Retinal pigment epithelial cell (primary cell): ENCODE measurements at regions not wholly inside any gene's neighbourhood (a gene's known extent, or its start where the extent isn't known, plus 50 kb on each side); places are given as distances from the start of the nearest gene placed in this dataset.

Source experiments
- DNase-seq: peaks from one replicate; pipeline ENCODE4 v3.0.0-alpha.2; 2010; ENCODE audit warnings: low read depth
- H3K4me3 ChIP-seq: 2 replicates; pipeline ENCODE4 v1.5.1; 2011; ENCODE audit warnings: mild to moderate bottlenecking, low read length, control low read depth, moderate library complexity
- TF ChIP-seq, protein P1 (sequence below): conservative IDR thresholded peaks from 2 replicates; pipeline ENCODE4 v1.5.1; 2011; ENCODE audit warnings: low read depth, low read length, control low read depth, inconsistent platforms

DNA sequence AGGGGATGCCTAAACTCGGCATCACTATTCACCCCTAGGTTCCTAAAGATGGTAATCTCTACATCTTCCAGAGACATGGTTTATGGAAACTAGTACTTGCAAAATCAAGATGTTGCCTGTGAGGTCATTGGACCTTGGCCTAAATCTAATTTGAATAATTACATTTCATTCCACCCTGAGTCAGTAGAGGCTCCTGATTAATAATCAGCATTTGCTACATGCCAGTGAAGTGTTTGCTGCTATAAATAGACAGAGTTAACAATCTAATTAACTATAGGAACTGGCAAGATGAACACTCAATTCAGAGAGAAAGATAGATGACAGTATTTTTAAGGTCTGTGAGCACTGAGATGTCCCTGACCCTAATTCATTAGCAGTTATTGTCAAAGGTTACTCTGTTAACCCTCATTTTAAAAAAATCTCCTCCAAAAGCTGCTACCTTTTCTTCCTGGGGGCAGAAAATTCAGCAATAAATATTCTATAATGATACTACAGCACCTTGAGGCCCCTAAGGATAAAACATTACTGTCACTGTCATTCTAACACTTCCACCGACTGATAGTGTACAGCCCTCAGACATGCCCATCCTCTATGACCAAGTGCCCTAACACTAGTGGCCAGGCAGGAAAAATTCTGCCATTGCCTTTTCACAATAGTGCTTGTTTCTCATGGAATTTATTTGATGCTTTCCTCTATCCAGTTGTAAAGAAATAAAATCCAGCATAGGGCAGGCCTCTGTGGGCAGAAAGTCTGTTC, 65.7 kb upstream of the CCDC196 start:
- no peak overlapping the region for H3K4me3 ChIP-seq
- TF ChIP-seq, protein P1, sequence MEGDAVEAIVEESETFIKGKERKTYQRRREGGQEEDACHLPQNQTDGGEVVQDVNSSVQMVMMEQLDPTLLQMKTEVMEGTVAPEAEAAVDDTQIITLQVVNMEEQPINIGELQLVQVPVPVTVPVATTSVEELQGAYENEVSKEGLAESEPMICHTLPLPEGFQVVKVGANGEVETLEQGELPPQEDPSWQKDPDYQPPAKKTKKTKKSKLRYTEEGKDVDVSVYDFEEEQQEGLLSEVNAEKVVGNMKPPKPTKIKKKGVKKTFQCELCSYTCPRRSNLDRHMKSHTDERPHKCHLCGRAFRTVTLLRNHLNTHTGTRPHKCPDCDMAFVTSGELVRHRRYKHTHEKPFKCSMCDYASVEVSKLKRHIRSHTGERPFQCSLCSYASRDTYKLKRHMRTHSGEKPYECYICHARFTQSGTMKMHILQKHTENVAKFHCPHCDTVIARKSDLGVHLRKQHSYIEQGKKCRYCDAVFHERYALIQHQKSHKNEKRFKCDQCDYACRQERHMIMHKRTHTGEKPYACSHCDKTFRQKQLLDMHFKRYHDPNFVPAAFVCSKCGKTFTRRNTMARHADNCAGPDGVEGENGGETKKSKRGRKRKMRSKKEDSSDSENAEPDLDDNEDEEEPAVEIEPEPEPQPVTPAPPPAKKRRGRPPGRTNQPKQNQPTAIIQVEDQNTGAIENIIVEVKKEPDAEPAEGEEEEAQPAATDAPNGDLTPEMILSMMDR, result no peak
- DNase-seq, result no peak

DNA sequence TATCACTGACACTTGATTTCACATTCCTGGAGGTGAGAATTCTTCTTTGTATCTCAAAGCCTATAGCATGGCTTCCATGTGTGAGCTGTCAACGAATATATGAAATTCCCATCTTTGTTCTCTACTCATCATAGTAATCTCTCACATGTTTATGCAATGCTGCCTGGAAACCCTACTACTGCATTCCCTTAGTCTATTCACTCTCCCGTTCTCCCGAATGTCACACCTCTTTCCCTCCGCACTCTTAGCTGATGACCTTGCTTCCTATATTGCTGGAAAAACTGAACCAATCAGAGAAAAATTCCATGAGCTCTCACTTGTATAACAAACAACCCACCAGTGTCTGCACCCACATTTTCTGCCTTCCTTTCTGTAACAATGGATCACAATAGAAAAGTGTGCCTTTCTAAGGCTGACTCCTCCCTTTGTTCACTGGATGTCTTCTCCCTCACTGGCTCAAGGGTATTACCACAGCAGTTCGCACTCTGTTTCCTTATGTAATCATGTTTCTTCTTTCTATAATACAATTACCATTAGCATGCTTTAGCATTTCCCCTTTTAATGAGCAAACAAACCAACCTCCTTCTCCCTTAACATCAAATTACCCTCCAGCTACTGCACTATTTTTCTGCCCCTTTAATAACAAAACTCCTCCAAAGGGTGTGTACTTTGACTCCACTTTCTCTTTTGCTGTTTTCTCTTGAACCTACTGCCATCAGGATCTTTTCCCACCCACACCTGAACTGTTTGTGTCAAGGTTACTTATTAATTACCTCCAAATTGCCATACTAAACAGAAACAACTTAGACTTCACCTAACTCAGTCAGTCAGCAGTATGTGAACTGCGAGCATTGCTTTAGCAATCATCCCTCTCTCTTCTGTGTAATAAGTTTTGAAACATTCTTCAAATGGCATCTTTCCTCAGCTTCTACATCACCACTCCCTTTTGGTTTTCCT, 63.9 kb upstream of the CCDC196 start:
- DNase-seq, result no peak
- TF ChIP-seq, protein P1, result no peak
- H3K4me3 ChIP-seq, result no peak overlapping the region

DNA sequence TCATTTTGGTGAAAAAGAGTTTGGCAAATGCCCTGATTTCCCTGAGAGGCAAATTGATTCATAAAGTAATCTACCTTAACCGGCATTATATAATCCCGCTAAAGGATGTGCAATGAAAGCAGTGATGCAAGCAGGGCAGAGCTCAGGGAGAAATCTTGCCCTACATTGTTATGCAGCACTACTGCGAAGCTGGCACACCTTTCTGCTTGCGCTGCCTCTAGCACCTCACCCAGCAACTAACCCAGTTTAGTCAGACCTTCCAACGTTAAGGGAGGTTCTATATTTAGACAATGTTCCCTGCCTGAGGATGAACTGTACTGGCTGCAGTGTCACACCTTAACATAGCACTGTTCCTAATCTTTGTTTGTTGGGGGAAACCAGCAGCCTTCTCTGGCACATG, 60.8 kb upstream of the CCDC196 start:
- TF ChIP-seq, protein P1, result no peak
- no peak overlapping the region for H3K4me3 ChIP-seq
- no peak for DNase-seq

DNA sequence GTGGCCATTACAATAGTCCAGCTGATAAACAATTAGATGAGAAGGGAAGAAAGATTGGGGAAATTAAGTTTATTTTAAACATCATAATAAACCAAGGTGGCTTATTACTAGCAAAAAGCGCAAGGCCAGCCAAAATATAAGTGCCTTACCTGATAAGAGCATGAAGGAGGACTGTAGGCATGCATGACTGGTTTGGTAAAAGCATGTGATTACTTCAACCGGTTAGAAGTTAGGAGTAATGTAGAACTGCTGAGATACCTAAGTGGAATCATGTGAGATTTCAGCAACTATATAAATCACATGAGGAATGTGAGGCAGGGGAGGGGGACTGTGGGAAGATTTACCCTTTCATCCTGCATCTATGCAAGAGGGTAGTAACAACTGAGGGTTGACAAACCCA, 59.7 kb upstream of the CCDC196 start:
- no peak overlapping the region for H3K4me3 ChIP-seq
- TF ChIP-seq, protein P1, result no peak
- DNase-seq, result peak; percentile 67

DNA sequence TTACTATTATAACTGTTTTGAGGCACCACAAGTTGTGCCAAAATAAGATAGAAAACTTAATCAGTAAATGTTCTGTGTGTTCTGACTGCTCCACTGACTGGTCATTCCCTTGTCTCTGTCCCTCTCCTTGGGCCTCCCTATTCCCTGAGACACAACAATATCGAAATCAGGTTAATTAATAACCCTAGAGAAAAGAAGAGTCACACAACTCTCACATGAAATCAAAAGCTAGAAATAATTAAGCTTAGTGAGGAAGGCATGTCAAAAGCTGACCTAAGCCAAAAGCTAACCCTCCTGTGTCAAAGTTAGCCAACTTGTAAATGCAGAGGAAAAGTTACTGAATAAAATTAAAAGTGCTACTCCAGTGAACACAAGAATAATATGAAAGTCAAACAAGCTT, 53.8 kb upstream of the CCDC196 start:
- TF ChIP-seq, protein P1, result no peak

DNA sequence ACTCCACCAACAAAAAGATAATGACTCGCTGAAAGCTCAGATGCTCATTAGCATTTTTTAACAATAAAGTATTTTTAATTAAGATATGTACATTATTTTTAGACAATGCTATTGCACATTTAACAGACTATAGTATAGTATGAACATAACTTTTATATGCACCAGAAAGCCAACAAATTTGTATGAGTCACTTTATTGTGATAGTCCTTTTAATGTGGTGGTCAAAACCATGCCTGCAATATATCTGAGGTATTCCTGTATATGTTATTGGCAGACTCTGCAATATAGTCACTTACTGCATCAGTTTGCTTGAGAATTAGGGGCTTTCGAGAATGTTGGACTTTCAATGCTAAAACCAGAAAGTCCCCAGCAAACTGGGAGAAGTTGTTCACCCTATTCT, 51.7 kb upstream of the CCDC196 start:
- no peak for DNase-seq
- TF ChIP-seq, protein P1, result no peak
- H3K4me3 ChIP-seq, result no peak overlapping the region

More for the DNA sequence above, 53.8 kb upstream of the CCDC196 start:
- no peak for DNase-seq
- H3K4me3 ChIP-seq, result no peak overlapping the region
